Right atrium auricular region (tissue), 2 donors: ENCODE measurements at regions not wholly inside any gene's neighbourhood (a gene's known extent, or its start where the extent isn't known, plus 50 kb on each side); places are given as distances from the start of the nearest gene placed in this dataset.

ENCODE experiments used
- DNase-seq: peaks from one replicate; pipeline ENCODE4 v3.0.0-alpha.2; 2019; ENCODE audit warnings: low spot score
- H3K27ac ChIP-seq, 2 donors: fragments of 200-600 bp; sonication (generic); 1 replicate in 1 of 2; 2 replicates in 1 of 2; pipeline ENCODE4 v1.5.1; 2016 to 2019
- H3K27me3 ChIP-seq, 2 donors: fragments of 200-600 bp; sonication (generic); one replicate each; pipeline versions ENCODE4 v1.5.1 to v1.6.0; 2017 to 2019
- H3K36me3 ChIP-seq: fragments of 200-600 bp; sonication (generic); one replicate; pipeline ENCODE4 v1.5.1; 2016
- H3K4me1 ChIP-seq, 2 donors: fragments of 200-600 bp; sonication (generic); one replicate each; pipeline versions ENCODE4 v1.5.1 to v1.6.0; 2017 to 2019
- H3K4me3 ChIP-seq, 2 donors: fragments of 200-600 bp; sonication (generic); 1 replicate in 1 of 2; 2 replicates in 1 of 2; pipeline ENCODE4 v1.5.1; 2017 to 2019; ENCODE audit warnings: mild to moderate bottlenecking in 1 of 2, moderate library complexity in 1 of 2
- H3K9me3 ChIP-seq, 2 donors: fragments of 200-600 bp; sonication (generic); one replicate each; pipeline ENCODE4 v1.5.1; 2019
- TF ChIP-seq, protein P1 (sequence below), 2 donors: fragments of 200-600 bp; sonication (generic); IDR thresholded peaks; one replicate each; pipeline ENCODE4 v1.5.1; 2019; ENCODE audit warnings: antibody characterized with exemption in 2 of 2

GRCh38 chr6:92315312-92315711 lies 1104.0 kb downstream of the EPHA7 start:
- no peak for DNase-seq
- no peaks in the 10 kb centered on the region for H3K9me3 ChIP-seq
- no peaks in the 10 kb centered on the region for H3K27me3 ChIP-seq
- no peak overlapping the region for H3K27ac ChIP-seq
- TF ChIP-seq, protein P1, sequence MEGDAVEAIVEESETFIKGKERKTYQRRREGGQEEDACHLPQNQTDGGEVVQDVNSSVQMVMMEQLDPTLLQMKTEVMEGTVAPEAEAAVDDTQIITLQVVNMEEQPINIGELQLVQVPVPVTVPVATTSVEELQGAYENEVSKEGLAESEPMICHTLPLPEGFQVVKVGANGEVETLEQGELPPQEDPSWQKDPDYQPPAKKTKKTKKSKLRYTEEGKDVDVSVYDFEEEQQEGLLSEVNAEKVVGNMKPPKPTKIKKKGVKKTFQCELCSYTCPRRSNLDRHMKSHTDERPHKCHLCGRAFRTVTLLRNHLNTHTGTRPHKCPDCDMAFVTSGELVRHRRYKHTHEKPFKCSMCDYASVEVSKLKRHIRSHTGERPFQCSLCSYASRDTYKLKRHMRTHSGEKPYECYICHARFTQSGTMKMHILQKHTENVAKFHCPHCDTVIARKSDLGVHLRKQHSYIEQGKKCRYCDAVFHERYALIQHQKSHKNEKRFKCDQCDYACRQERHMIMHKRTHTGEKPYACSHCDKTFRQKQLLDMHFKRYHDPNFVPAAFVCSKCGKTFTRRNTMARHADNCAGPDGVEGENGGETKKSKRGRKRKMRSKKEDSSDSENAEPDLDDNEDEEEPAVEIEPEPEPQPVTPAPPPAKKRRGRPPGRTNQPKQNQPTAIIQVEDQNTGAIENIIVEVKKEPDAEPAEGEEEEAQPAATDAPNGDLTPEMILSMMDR (IDR thresholded peaks at IDR 0.05), result no peak
- no peak overlapping the region for H3K4me3 ChIP-seq
- no peaks in the 10 kb centered on the region for H3K36me3 ChIP-seq
- no peaks in the 10 kb centered on the region for H3K4me1 ChIP-seq

DNA sequence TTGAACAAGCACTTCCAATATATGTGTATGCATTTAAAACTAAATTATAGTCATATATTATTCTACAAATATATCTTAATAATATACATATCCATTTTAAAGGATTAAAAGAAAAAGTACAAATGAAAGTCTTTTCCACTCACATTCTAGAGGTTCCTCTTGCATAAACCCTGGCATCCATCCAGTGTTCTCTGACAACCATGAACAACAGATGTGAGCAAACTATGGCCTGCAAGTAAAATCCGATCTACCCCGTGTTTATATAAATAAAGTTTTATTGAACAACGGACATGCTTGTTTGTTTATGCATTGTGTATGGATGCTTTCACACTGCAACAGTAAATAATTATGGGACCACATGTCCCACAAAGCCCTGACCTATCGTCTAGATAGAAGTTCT lies 1122.3 kb downstream of the EPHA7 start:
- no peaks in the 10 kb centered on the region for H3K36me3 ChIP-seq
- H3K4me3 ChIP-seq, result no peak overlapping the region
- no peaks in the 10 kb centered on the region for H3K9me3 ChIP-seq
- H3K4me1 ChIP-seq, result no peaks in the 10 kb centered on the region
- no peak overlapping the region for H3K27ac ChIP-seq
- TF ChIP-seq, protein P1 (IDR thresholded peaks at IDR 0.05), result no peak
- DNase-seq, result no peak
- H3K27me3 ChIP-seq, result no peaks in the 10 kb centered on the region

DNA sequence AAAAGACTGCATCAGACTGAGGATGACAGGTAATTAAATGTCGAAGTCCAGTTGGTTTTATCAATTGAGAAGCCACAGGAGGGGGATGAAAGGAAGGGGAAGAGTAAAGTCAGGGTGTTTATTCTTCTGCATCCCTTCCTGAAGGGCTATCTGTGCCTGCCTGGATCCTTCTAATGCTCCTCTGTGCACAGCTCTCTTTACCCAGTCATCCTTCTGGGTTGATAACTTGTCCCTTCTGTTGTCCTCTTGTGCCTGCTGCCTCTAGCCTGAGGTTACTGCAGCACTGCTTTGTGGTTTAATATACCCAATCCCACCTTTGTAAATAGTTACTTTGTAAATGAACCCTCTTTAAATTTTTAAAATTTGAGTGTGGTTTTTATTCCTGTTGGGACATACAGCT lies 1127.3 kb downstream of the EPHA7 start:
- no peak overlapping the region for H3K27ac ChIP-seq
- H3K4me1 ChIP-seq, result no peaks in the 10 kb centered on the region
- TF ChIP-seq, protein P1 (IDR thresholded peaks at IDR 0.05), result no peak
- no peak for DNase-seq
- no peaks in the 10 kb centered on the region for H3K9me3 ChIP-seq
- H3K4me3 ChIP-seq, result no peak overlapping the region
- no peaks in the 10 kb centered on the region for H3K36me3 ChIP-seq
- no peaks in the 10 kb centered on the region for H3K27me3 ChIP-seq

DNA sequence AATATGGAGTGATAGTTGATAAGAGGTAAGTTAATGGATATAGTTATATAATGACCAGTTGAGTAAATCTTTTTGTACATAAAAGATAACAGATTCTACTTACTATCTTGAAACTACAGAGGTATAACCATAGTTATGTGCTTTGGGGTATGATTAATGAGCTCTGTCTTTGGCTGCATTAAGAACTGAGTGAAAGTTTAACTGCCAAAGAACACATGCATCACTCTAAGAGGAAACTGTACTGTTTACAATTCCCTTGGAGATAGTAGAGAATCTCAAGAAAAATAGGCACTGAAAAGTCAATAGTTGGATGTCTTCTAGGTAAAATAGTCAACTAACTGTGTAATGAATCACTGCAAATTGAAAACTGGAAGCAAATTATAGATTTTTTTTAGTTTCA lies 1129.5 kb downstream of the EPHA7 start:
- Histone ChIP-seq H3K36me3 (no peaks in the 10 kb centered on the region), H3K4me3 (no peak overlapping the region), H3K4me1 (no peaks in the 10 kb centered on the region), H3K27me3 (no peaks in the 10 kb centered on the region), H3K9me3 (no peaks in the 10 kb centered on the region), H3K27ac (no peak overlapping the region)
- no peak for DNase-seq
- TF ChIP-seq, protein P1 (IDR thresholded peaks at IDR 0.05), result no peak

GRCh38 chr6:92281571-92282076 lies 1137.7 kb downstream of the EPHA7 start:
- Histone ChIP-seq H3K36me3 (no peaks in the 10 kb centered on the region), H3K9me3 (no peaks in the 10 kb centered on the region), H3K27ac (no peak overlapping the region), H3K4me1 (no peaks in the 10 kb centered on the region), H3K4me3 (no peak overlapping the region), H3K27me3 (no peaks in the 10 kb centered on the region)
- DNase-seq, result no peak
- TF ChIP-seq, protein P1 (IDR thresholded peaks at IDR 0.05), result no peak

DNA sequence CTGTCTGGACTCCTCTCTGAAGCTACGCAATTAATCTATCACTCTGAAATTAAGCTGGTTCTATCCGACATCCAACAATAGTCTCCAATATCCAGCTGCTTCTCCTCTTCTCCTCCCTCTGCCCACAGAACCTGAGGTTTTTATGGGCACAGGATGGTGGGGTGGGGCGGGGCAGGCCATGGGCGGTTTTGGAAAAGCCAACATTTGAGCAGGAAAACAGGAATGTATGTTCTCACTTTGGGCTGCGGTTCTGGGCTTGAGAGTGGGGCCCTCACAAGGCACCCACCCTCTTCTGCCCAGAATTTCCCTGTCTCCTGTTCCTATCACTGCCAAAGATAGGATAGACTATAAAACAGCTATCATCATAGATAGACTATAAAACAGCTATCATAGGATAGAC lies 1144.2 kb downstream of the EPHA7 start:
- TF ChIP-seq, protein P1 (IDR thresholded peaks at IDR 0.05), result no peak
- DNase-seq, result no peak

More for the DNA sequence above, 1144.2 kb downstream of the EPHA7 start:
- no peak overlapping the region for H3K4me3 ChIP-seq
- H3K27ac ChIP-seq, result no peak overlapping the region
- no peaks in the 10 kb centered on the region for H3K9me3 ChIP-seq
- no peaks in the 10 kb centered on the region for H3K36me3 ChIP-seq
- H3K27me3 ChIP-seq, result no peaks in the 10 kb centered on the region
- no peaks in the 10 kb centered on the region for H3K4me1 ChIP-seq
